Stimulated activated CD4-positive, alpha-beta T cell treated with anti-CD3 and anti-CD28 coated beads, Interleukin-12 subunit alpha, Interleukin-12 subunit beta, amount 100 ng/mL, for 4 hours (primary cell): ENCODE measurements at regions not wholly inside any gene's neighbourhood (a gene's known extent, or its start where the extent isn't known, plus 50 kb on each side); places are given as distances from the start of the nearest gene placed in this dataset.
A peak's percentile ranks its signal among the peaks of the same experiment; 100 is the strongest.
"Not testable (repeated sequence)": the region's sequence is repeated elsewhere in the genome, so short reads cannot be mapped to it uniquely, and the experiment has no call there.

Experiments used
- DNase-seq: peaks from one replicate; pipeline ENCODE4 v3.0.0-alpha.2; 2020

DNA sequence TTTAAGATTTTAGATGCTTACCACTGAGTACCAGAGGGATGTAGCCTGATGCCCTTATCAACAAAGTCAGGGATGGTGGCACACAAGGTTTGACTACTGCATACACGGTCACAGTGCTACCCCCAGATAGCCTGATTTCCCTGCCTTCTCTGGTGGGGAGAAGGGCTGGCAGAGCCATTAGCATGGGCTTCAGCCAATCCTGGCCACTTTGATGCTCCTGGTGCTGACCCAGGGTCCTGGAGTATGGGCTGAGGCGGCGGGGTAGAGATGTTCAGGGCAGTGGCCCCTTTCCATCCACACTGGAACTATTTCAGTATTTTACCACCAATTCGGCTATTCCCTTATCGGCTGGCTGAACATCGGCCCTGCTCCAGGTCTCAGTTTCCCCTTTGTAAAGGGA lies 83.2 kb downstream of the POTEB3 start:
- DNase-seq, result not testable (repeated sequence)

DNA sequence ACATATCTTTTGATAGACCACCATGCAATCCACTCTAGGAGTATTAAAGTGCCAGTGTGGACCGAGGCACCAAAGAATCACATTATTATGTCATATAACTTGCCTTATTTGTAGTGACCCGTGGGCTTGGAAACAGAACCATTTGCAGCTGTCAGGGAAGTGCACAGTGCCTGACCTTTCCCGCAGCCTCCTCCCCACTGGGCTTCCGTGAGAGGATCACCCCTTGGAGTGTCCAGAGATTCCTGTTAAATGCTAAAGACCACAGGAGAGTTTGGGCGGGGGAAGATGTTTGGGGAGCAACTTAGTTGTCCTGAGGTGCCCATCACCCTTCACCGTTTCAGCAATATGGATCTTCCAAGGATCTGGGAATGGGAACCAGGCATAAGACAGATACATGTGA lies 84.4 kb downstream of the POTEB3 start:
- DNase-seq, result not testable (repeated sequence)

DNA sequence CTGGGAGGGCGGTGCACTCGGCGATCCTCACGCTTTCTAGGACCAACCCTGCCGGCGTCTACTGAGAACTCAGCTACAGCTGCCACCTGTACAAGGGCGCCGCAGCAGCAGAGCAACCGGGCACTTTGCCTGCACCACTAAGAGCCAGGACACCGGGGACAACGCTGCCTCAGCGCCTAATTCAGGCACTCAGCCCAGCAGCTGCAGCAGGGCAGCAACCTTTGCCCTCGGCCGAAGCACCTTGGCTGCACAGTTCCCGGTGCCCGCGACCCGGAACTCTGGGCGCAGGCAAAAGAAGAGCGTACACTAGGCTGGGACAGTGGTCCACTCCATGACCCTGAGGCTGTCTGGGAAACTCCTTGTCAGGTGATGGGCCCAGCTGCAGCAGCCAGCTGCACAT lies 85.7 kb downstream of the POTEB3 start:
- not testable (repeated sequence) for DNase-seq

DNA sequence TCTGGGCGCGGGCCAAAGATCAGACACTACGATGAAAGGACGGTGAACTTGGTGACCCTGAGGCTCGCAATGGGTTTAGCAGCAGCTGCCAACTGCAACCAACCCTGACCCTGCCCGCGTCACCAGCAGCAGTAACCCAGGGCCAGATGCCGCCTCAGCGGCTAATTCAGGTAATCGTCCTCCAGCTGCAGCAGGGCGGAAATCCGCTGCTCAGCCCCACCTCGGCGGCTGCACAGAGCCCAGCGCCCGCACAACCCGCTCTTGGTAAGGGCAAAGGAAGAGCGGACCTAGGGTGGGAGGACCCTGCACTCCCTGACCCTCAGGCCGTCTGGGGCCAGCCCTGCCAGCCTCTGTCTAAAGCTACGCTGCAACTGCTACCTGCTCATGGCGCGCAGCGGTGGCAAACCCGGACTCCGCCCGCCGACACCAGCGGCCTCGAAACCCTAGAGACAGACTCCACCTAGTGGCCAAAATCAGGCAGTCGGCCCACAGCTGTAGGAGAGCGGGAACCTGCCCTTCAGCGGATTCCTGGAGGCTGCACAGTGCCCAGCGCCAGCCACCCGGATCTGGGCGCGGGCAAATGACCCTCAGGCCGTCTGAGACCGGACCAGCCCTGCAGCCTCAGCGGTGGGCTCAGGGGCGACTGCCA lies 87.5 kb downstream of the POTEB3 start:
- not testable (repeated sequence) for DNase-seq

DNA sequence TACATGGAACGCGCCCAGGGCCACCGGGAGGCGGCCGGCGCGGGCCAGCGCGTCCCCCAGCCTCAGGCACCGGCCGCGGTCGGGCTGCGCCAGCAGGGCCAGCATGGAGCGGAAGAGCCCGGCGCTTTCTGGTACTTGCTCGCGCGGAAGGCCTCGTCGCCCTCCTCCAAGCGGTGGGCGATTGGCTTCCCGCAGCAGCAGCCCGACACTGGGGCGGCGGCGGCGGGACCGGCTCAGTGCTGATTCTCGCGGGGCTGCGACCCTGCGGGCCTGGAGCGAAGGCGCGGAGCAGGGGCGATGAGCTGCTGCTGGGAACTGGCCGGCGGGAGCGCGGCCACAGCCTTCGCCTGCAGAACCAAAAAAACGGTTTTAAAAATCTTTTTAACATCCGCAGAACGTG lies 95.3 kb downstream of the POTEB3 start:
- not testable (repeated sequence) for DNase-seq

DNA sequence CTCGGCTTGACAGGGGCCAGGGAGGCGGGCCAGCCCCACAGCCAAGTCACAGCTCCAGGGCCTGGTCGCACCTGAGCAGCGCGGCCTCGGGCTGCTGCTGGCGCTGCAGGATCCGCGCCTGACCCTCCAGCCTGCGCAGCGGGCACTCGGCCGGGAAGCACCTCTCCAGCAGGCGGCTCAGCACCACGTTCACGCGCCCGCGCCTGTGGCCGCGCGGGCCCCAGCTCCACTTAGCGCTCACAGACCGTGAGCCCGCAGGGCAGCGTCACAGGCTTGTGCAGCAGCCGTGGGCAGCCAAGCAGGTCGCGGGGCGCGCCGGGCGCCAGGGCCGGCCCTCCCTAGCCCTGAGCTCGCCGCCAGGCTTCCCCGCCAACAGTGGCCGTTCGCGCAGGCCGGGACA lies 95.8 kb downstream of the POTEB3 start:
- not testable (repeated sequence) for DNase-seq

DNA sequence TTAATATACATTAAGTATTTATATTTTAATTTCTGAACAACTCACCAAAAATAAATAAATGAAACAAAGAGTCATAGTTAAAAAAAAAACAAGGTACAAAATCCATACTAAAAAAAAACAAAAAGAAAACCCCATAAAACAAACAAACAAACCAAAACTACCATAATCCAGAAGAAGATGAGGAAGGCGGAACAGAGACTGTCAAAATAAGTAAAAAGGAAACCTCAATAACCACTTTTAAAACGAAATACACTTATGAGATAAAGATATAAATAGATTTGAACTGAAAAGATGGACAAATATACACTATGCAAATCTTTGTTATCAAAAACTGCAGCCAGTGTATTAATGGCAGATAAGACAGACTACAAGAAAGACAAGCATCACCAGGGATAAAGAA lies 103.3 kb downstream of the POTEB3 start:
- DNase-seq, result not testable (repeated sequence)

DNA sequence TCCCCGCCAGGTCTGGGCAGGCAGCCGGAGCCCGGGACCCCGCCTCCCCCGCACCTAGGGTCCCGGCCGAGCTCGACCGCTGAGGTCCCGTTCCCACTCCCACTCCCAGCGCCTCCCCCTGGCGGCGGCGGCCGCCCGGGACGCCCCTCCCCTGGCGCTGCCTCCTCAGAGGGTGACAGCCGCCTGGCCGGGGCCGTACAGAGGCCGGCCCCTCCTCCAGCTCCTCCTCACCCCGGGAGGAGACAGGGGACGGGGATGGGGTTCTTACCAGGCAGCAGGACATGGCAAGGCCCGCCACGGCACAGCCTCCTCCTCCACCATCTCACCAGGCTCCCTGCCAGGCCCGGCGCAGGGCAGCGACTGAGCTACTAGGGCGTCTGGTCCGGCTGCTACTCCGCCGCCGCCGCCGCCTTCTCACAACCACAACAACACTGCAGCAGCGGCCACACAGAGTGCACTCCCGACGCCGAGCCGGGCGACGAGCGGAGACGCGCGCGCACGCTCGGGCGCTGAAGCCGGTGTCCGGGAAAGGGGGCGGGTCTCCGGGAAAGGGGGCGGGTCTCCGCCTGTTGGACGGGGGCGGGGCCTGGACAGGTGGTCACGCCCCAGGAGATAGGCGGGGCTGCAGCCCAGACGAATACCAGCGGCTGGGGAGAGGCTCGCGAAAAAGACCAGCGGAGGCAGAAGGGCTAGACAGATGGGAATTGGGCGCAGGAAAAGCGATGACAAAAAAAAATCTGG lies 115.4 kb downstream of the POTEB3 start:
- peak; percentile 53 for DNase-seq

DNA sequence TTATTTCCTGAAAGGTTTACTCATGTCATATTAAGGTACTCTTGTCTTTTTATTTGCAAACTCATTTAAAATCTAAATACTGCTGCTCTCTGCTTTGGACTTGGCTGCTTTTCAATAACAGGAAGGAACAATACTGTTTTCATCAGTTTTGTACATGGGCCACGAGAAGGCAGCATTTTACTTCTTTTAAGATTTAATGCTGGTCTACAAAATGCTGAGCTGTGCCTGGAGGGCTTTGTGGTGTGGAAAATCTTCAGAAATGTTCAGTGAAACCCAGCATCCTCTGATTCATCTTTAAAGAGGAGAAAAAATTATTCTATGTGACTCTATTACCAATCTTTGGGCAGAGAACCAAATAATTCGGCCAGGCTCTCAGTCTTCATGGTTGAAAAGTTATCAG lies 155.9 kb downstream of the POTEB3 start:
- not testable (repeated sequence) for DNase-seq

DNA sequence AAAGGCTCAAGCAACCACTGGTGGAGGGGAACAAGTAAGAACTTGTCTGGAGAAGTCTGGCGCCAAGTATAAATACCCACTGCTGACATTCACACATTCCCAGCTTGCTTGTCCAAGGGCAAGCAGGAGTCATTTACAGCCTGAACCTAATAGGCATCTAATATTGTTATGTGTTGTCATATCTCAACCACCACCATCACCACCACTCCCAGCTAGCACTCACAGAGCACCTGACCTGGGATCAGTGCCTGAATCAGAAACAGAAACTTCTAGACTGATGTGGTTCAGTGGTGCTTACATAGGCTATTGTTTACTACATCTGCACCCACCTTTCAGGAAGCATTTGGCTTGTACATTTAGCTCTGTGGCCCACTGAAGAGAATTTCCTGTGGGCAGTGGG lies 157.1 kb downstream of the POTEB3 start:
- not testable (repeated sequence) for DNase-seq

DNA sequence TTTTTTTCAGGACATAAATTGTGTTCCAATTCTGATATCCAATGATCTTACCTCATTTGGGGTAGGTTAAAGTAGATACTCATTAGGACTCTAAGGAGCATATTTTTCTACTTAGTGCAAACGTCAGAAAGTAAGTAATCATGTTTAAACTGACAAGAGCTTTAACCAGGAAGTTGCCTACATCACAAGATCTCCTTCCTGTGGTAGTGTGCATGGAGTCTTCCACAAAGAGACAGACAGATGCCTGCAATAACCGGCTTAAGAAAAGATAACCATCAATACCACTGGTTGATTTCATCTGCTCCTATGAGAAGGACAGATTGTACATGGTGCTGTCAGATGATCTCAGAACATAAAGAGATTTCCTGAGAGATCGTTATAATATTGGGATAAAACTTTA lies 160.0 kb downstream of the POTEB3 start:
- not testable (repeated sequence) for DNase-seq

DNA sequence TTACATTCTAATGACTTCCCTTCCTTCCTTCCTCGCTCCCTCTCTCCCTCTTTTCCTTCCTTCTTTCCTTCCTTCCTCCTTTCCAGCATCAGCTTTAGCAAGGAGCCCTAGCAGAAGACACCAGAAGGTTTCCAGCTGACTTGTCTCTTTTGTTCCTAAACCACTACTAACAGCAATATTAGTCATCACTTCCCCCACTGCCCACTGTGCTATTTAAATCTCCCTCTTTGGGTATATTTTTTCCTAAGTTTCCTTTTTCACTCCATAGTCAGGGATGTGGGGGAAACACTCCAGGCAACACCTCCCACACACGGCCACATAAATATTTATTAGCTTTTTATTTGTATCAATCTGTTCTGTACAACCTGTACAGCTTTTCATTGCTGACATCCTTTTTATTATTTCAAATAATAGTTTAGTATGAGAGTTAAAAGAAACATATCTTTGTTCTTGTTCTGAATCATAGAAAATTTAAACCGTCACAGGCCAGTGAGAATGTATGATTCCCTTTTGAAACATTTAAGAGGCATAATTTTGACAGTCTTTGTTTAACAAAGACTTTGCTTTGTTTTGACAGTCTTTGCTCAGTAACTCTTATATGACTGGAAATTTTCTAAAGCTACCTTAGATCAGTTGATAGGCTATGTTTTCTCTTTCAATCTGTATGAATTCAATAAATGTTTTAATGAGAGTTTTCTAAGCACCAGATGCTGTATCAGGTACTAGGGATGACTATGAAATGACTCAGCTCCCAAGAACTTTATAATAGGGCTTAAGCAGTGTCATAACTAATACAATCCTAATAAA lies 167.9 kb downstream of the POTEB3 start:
- DNase-seq, result not testable (repeated sequence)

DNA sequence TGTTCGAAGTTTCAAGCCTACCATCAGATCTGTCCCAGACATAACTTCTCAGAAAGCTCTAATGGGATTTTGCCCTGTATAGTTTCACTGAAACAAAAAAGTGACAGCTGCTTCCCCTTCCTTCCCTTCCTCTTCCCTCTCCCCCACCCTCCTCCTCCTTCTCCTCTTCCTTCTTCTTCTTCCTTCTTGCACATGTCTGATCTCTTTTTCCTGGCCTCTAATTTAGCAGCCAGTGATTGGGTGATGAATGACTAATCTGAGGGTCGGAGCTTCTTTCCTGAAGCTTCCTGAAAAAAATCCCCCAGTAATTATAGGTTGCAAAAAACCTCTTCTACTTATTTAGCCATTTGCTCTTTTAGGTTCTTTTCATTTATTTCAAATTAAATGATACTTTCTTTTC lies 168.7 kb downstream of the POTEB3 start:
- DNase-seq, result no peak

DNA sequence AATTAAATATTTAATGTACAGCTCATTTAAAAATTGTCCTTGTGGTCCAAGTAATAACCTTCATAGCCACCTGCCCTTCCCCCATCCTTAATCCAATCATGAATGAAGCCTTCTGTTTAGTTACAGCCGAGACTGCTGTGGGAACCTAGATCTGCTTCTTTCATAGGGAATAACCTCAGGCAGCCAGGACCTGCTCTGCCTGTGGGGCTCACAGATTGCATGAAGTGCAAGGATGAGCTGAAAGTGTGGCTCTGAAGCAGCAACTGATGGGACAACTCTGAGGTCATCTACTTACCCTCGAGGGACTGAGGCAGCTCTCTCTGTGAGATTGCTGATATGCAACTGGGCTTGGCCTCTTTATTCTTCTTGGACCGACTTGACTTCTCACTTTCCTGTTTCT lies 169.8 kb downstream of the POTEB3 start:
- DNase-seq, result no peak

DNA sequence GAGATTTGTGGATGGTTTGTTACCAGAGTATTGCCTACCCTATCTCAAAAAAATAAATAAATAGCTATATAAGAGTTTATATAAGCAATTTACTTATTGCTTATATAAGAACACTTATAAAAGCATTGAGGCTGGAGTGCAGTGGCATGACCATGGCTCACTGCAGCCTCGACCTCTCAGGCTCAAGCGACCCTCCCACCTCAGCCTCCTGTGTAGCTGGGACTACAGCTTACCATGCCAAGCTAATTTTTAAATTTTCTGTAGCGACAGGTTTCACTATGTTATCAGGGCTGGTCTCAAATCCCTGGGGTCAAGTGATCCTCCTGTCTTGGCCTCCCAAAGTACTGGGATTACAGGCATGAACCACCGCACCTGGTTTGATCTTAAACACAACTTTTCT lies 170.6 kb downstream of the POTEB3 start:
- DNase-seq, result not testable (repeated sequence)

DNA sequence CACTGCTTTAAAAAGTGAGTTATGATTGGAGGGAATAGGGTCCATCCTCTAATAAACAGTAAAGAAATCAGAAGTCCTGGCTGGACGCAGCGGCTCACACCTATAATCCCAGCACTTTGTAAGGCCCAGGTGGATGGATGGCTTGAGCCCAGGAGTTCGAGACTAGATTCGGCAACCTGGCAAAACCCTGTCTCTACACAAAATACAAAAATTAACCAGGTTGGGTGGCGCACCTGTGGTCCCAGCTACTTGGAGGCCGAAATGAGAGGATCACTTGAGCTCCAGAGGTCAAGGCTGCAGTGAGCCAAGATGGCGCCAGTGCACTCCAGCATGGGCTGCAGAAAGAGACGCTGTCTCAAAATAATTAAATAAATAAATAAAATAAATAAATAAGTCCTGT lies 171.2 kb downstream of the POTEB3 start:
- DNase-seq, result no peak

DNA sequence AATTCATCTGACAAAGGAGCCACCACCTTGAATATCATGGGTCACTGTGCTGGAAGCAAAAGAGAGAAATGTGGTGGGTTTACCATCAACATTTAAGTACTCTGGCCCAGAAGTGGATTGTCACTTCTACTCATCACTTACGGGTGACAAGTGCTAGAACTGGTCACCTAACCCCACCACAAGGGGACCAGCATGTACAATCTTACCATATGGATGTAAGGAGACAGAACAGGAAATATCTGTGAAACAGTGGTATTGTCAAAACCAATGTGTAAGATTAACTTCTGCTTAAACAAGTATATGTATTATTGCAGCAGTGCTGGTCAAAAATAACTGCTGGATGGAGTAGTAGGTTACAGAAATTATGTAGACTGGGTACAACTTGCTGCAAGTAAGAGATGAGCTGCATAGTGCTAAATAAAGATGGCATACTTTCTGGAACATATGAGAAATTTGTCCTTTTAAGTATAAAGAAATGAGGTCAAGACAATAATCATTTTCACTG lies 171.8 kb downstream of the POTEB3 start:
- no peak for DNase-seq

DNA sequence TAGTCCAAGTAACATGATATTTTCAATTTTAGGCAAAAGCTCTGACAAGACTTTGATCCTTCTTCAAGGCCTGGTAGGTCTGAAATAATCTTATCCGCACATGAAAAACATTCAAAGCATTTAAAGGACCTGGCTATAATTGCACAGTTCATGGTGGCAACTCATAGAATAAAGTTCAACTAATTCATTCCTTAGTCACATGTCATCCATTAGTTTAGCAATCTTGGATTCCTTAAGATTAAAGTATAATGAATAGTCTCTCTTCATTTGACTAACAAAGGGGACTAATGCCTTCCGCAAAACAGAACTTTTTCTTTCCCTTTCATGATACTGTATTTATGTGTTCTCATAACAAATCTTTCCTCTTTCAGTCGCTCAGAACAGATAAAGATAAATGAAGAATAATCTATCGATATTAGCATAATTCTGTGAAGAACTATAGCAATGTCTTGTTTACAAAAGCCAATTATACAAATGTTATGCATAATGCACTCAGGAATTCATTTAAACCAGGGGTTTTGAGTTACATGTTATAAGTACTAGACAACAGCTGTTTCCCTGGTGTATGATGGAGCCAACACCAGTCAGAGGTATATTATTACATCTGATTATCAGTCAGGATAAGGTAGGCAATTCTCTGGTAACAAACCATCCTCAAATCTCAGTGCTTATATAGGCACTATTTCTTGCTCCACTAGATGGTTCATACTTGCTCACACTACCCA lies 172.5 kb downstream of the POTEB3 start:
- DNase-seq, result no peak

DNA sequence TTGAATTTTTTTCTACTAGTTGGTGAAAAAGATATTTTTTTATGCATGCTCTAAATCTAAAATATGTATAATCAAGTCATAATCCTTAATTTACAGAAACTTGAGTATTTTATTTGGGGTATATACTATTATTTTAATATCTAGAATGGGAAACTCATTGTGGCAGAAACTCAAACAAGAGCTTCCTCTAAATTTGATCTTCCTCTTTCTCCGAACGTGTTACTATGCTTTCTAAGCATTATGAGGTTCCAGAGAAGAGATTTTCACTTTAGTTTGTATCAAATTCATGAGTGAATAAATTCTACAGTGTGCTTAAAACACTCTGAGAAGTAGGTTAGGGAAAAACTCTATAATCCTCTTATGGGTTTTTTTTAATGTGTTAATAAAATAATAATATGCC lies 173.1 kb downstream of the POTEB3 start:
- DNase-seq, result no peak

DNA sequence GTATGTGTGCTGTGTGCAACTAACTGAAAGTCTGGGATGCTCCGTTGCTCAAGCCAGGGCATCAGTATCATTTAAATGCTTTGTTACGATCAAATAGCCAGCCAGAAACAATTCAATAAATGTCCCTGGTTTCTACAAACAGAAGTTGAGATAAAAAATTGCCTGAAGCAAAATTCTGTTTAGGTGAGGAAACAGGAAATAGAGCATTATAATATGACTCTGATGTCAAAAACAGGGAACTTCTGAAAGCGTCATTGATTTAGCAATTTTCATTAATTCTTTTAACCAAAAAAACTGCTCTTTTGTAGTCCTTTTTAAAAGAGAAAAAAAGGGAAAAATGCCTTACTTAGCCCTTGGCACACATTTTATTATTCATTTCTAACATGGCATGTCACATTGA lies 174.7 kb downstream of the POTEB3 start:
- not testable (repeated sequence) for DNase-seq

DNA sequence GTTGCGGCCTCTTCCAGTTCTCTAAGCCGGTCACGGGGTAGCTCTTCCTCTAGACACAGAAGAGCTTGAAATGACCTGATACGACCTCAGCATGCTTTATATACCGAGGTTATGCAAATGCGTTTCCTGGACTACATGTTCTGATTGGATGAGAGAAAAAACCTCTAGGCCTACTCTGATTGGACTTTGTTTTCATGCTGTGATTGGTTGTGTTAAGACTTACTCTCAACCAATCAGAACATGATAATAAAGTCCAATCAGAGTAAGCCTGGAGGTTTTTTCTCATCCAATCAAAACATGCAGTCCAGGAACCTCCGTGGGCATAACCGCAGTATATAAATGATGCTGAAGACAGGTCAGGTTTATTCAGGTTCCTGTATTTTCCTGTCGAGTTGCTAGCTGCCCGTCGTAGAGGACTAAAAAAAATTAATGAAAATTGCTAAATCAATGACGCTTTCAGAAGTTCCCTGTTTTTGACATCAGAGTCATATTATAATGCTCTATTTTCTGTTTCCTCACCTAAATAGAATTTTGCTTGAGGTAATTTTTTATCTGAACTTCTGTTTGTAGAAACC lies 177.4 kb downstream of the POTEB3 start:
- no peak for DNase-seq
